GM12891 (cell line): ENCODE measurements at regions not wholly inside any gene's neighbourhood (a gene's known extent, or its start where the extent isn't known, plus 50 kb on each side); places are given as distances from the start of the nearest gene placed in this dataset.

Experiments used
- DNase-seq: peaks from one replicate; pipeline ENCODE4 v3.0.0; 2011; ENCODE audit warnings: low spot score; ENCODE audit not compliant: insufficient read length
- FAIRE-seq: peaks from 2 replicates; lab custom pipeline; 2011; peaks lifted over from hg19 to GRCh38; lab: Jason Lieb, UNC
- PAX5 ChIP-seq: IDR thresholded peaks from 2 replicates; pipeline ENCODE4 v1.6.1; 2011; ENCODE audit warnings: low read length, moderate library complexity, mild to moderate bottlenecking; ENCODE audit not compliant: insufficient read depth, severe bottlenecking
- POLR2A ChIP-seq: IDR thresholded peaks from 2 replicates; pipeline ENCODE4 v1.6.1; 2011; ENCODE audit warnings: low read depth, low read length, control low read depth
- POLR2AphosphoS5 ChIP-seq: IDR thresholded peaks from 2 replicates; pipeline ENCODE4 v1.6.1; 2011; ENCODE audit warnings: low read depth, low read length, control low read depth
- POU2F2 ChIP-seq: IDR thresholded peaks from 2 replicates; pipeline ENCODE4 v1.6.1; 2011; ENCODE audit warnings: low read depth, mild to moderate bottlenecking, control low read depth, low read length, moderate library complexity
- SPI1 ChIP-seq: IDR thresholded peaks from 2 replicates; pipeline ENCODE4 v1.6.1; 2011; ENCODE audit warnings: low read depth, low read length, control low read depth
- TAF1 ChIP-seq: IDR thresholded peaks from 2 replicates; pipeline ENCODE4 v1.6.1; 2011; ENCODE audit warnings: low read depth, low read length, control low read depth

GRCh38 chr9:4389003-4389402 lies 89.1 kb upstream of the GLIS3 start:
- DNase-seq = no peak
- TF ChIP-seq TAF1 (no peak), SPI1 (no peak), POLR2AphosphoS5 (no peak), PAX5 (no peak), POLR2A (no peak), POU2F2 (no peak)
- FAIRE-seq = no peak

GRCh38 chr9:4386819-4387218 lies 87.0 kb upstream of the GLIS3 start:
- no peak for TF ChIP-seq TAF1
- TF ChIP-seq POU2F2 = no peak
- no peak for TF ChIP-seq POLR2AphosphoS5
- no peak for TF ChIP-seq PAX5
- no peak for TF ChIP-seq POLR2A
- no peak for TF ChIP-seq SPI1
- FAIRE-seq = no peak
- DNase-seq = no peak

- DNase-seq = no peak
Observed at GRCh38 chr9:4384750-4385149, 84.9 kb upstream of the GLIS3 start.

GRCh38 chr9:4382722-4383317 lies 83.0 kb upstream of the GLIS3 start:
- TF ChIP-seq SPI1 = peak; percentile 57
- no peak for TF ChIP-seq TAF1
- FAIRE-seq (peak; percentile 93), DNase-seq (no peak)

More at GRCh38 chr9:4384750-4385149, 84.9 kb upstream of the GLIS3 start:
- TF ChIP-seq TAF1 = no peak
- TF ChIP-seq POLR2AphosphoS5 = no peak
- TF ChIP-seq POU2F2 = no peak
- no peak for TF ChIP-seq PAX5
- no peak for TF ChIP-seq SPI1
- TF ChIP-seq POLR2A = no peak
- FAIRE-seq = no peak

- TF ChIP-seq POLR2A (no peak), SPI1 (no peak), TAF1 (no peak), POLR2AphosphoS5 (no peak), POU2F2 (no peak), PAX5 (no peak)
- no peak for FAIRE-seq
- no peak for DNase-seq
Observed at GRCh38 chr9:4381744-4382143, 81.9 kb upstream of the GLIS3 start.

GRCh38 chr9:4380406-4380805 lies 80.5 kb upstream of the GLIS3 start:
- DNase-seq = no peak
- no peak for FAIRE-seq
- TF ChIP-seq PAX5 = no peak
- no peak for TF ChIP-seq POLR2A
- TF ChIP-seq TAF1 = no peak

GRCh38 chr9:4375424-4376200 lies 75.7 kb upstream of the GLIS3 start:
- no peak for TF ChIP-seq SPI1
- TF ChIP-seq PAX5 = no peak
- no peak for TF ChIP-seq POU2F2
- no peak for TF ChIP-seq TAF1
- TF ChIP-seq POLR2AphosphoS5 = no peak
- no peak for TF ChIP-seq POLR2A
- FAIRE-seq = peak; percentile 31
- DNase-seq = no peak

GRCh38 chr9:4371108-4371507 lies 71.2 kb upstream of the GLIS3 start:
- no peak for FAIRE-seq

GRCh38 chr9:4370501-4370900 lies 70.6 kb upstream of the GLIS3 start:
- no peak for DNase-seq
- FAIRE-seq = no peak
- TF ChIP-seq TAF1 (no peak), SPI1 (no peak), POU2F2 (no peak), POLR2A (no peak), PAX5 (no peak), POLR2AphosphoS5 (no peak)

More at GRCh38 chr9:4371108-4371507, 71.2 kb upstream of the GLIS3 start:
- DNase-seq = no peak
- TF ChIP-seq TAF1 = no peak
- TF ChIP-seq PAX5 = no peak
- TF ChIP-seq POU2F2 = no peak
- no peak for TF ChIP-seq POLR2AphosphoS5
- TF ChIP-seq SPI1 = no peak
- no peak for TF ChIP-seq POLR2A
